GM12892 (cell line): ENCODE measurements at regions not wholly inside any gene's neighbourhood (a gene's known extent, or its start where the extent isn't known, plus 50 kb on each side); places are given as distances from the start of the nearest gene placed in this dataset.

Experiments
- POLR2A ChIP-seq: IDR thresholded peaks from 2 replicates; pipeline ENCODE4 v1.6.1; 2011; ENCODE audit warnings: low read depth, low read length, control low read depth
- POLR2AphosphoS5 ChIP-seq: IDR thresholded peaks from 2 replicates; pipeline ENCODE4 v1.6.1; 2011; ENCODE audit warnings: low read depth, low read length, control low read depth

DNA sequence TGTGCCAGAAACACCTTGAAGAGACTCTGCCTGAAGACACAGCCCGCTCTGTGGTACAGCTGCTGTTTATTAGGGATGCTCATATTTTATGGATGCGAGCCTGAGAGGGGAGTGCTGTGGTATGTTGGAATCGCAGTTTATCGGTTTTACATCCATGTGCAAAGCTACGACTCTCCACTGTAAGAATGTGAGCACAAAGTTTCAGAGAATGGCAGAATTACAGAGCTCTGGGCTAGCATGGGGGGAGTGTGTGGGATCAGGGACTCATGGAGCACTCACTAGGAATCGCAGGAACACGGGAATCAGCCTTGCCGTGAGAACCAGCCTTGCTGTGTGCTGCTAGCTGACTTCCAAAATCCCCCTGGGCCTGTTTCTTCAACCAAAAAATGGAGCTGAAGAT is 199.9 kb downstream of the RNF144A start:
- no peak for TF ChIP-seq POLR2A
- no peak for TF ChIP-seq POLR2AphosphoS5
